Heart right ventricle (tissue), 16 donors: ENCODE measurements at regions not wholly inside any gene's neighbourhood (a gene's known extent, or its start where the extent isn't known, plus 50 kb on each side); places are given as distances from the start of the nearest gene placed in this dataset.

Experiments used
- ATAC-seq, 8 donors: fragments of 200-7000 bp; cut with Tn5 transposase; one replicate each; pipeline ENCODE4 v1.9.1; 2020; ENCODE audit warnings: mild to moderate bottlenecking in 8 of 8, moderate library complexity in 8 of 8, moderate number of reproducible peaks in 1 of 8
- DNase-seq, 2 donors: peaks; one replicate each; pipeline ENCODE4 v3.0.0-alpha.2; 2020
- H3K27ac ChIP-seq, 10 donors: fragments of 200-600 bp; sonication (generic) in 2 of 10; one replicate each; pipeline versions ENCODE4 v1.5.0 to v1.8.0; 2020 to 2022; ENCODE audit warnings: mild to moderate bottlenecking in 3 of 10
- H3K27me3 ChIP-seq, 7 donors: fragments of 200-600 bp; one replicate each; pipeline ENCODE4 v1.8.0; 2021 to 2022; ENCODE audit warnings: mild to moderate bottlenecking in 2 of 7
- H3K36me3 ChIP-seq, 9 donors: fragments of 200-600 bp; sonication (generic) in 1 of 9; one replicate each; pipeline versions ENCODE4 v1.5.0 to v1.8.0; 2020 to 2022; ENCODE audit warnings: mild to moderate bottlenecking in 2 of 9
- H3K4me1 ChIP-seq, 9 donors: fragments of 200-600 bp; sonication (generic) in 1 of 9; one replicate each; pipeline versions ENCODE4 v1.5.0 to v1.8.0; 2020 to 2022; ENCODE audit warnings: mild to moderate bottlenecking in 4 of 9
- H3K4me3 ChIP-seq, 10 donors: fragments of 200-600 bp; sonication (generic) in 2 of 10; one replicate each; pipeline versions ENCODE4 v1.5.0 to v1.8.0; 2020 to 2022; ENCODE audit warnings: mild to moderate bottlenecking in 7 of 10, moderate library complexity in 2 of 10
- H3K9me3 ChIP-seq, 11 donors: fragments of 200-600 bp in 10 of 11; sonication (generic) in 2 of 11; one replicate each; pipeline versions ENCODE4 v1.5.0 to v1.8.0; 2013 to 2022; ENCODE audit warnings: mild to moderate bottlenecking in 2 of 11, control low read depth in 1 of 11, moderate library complexity in 1 of 11
- CTCF ChIP-seq, 9 donors: fragments of 200-600 bp; sonication (generic) in 2 of 9; IDR thresholded peaks; one replicate each; pipeline versions ENCODE4 v1.5.0 to v1.8.0; 2021 to 2022; ENCODE audit warnings: antibody characterized with exemption in 9 of 9, mild to moderate bottlenecking in 5 of 9, moderate library complexity in 1 of 9
- WGBS, 2 donors: extraction: QIAGEN DNeasy Blood & Tissue Kit; methylation state at CpG; one replicate each; pipeline ENCODE4 v1.1.7; 2013; ENCODE audit warnings: inconsistent platforms in 1 of 2; 5-methylcytosine and 5-hydroxymethylcytosine counted together
- intact Hi-C, 10 donors: fragments of 100-400 bp; cut with DNase I; formaldehyde crosslinking; loops; one replicate each; pipeline versions ENCODE4 v1.11.1 to v1.14.2; 2022
- donor health status: Arrhythmogenic right ventricular cardiomyopathy.
- donor health status: ischemic (EF 13 %, LVEDD 7.1; RV severe dilation, severe dysfunction).
- donor health status: healthy with polysubstance abuse.
- donor health status: DM: no; HTN: yes; CAD: no.
- donor health status: DM: no; HTN: no; CAD: no.
- donor health status: ischemic (EF 25% LVEDD 6.9; RV normal size, moderate dysfunction).
- donor health status: ischemic (EF 25% LVEDD 5.7; RV mildly dilated, moderate dysfunction).
- donor health status: healthy.
- donor health status: DM: yes; HTN: yes; CAD: no.
- donor health status: Ischemic cardiomyopathy.
- donor health status: ischemic (EF 35%, LVEDD 5.7; RV mildly dilated, moderate dysfunction).
- donor health status: nonischemic (EF 11% LVEDD 7.7; RV severe dilation, severe dysfunction).
- donor health status: DM: yes; HTN: yes; CAD: no.
- donor health status: PGD.
- donor health status: ischemic (EF 29% LVEDD 5.4; RV normal size, mild dysfunction).
- donor health status: nonischemic (EF 23%, LVEDD 6.1; RV moderate dilation, normal function).

DNA sequence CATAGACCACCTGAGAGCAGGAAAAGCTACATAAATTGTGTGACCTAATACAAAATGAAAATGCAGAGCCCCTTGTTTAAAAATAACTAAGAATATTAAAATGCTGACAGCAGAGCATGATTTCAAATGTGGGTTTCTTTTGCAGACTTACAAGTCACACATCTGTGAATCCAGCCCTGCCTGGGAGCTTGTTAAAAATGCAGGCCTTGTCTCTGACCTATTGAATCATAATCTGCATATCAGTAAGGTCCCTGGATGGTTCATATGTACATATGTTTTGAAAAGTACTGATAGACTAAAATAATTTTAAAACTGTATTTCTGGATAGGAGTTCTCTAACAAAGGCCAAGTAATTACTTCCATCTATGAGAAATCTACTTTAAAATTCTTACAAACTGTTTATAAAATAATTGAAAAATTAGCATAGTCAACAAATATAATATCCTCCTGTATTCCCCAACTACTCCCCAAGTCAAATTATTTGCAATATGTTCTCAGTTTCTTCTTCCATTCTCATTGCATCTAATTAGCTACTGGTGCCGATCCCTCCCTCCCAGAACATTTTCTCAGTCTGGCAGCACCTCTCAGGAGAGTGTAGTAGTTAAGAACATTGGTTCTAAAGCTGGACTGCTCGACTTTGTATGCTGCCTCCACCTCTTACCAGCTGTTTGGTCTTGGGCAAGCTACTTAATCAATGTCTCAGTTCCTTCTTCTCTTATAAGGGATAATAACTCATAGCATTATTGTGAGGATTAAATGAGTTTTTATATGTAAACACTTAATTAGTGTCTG lies 1040.4 kb upstream of the CDH2 start:
- Histone ChIP-seq H3K4me1 (no peaks in the 10 kb centered on the region), H3K4me3 (no peak overlapping the region), H3K27me3 (no peaks in the 10 kb centered on the region), H3K36me3 (no peaks in the 10 kb centered on the region), H3K27ac (no peak overlapping the region), H3K9me3 (peaks cover 0 to 14% (median 0%) of the 10 kb centered on the region in 11 donors)
- WGBS, 2 donors = 64 to 67% methylated on average over 2 of the region's 2 CpGs
- intact Hi-C loops = no loop called here
- TF ChIP-seq CTCF (IDR thresholded peaks at IDR 0.05) = no peak
- ATAC-seq (no peak), DNase-seq (no peak)

DNA sequence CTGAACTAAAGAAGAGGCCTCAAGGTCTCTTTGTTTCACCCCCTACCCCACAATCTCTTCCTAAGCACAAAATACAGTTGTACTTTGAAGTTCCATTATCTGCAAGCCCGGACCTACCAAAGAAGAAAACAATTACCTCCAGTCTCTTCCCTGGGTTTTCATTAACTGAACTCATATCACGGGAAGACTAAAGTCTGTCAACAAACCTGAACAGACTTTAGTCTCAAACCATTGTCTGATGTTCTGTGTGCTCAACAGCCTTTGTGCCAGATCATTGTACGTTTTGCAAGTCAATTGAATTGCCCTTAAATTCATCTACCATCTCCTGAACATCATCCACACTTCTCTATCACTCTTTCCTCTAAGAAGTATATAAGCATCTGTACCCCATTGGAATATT lies 1021.9 kb upstream of the CDH2 start:
- no peak for ATAC-seq
- 74 to 78% methylated on average over 3 of the region's 3 CpGs for WGBS, 2 donors
- no peak for TF ChIP-seq CTCF (IDR thresholded peaks at IDR 0.05)
- Histone ChIP-seq H3K9me3 (peaks cover 0 to 10% (median 0%) of the 10 kb centered on the region in 11 donors), H3K4me3 (no peak overlapping the region), H3K4me1 (no peaks in the 10 kb centered on the region), H3K36me3 (no peaks in the 10 kb centered on the region), H3K27ac (no peak overlapping the region), H3K27me3 (no peaks in the 10 kb centered on the region)
- no peak for DNase-seq
- intact Hi-C loops = no loop called here

GRCh38 chr18:29196307-29196706 lies 1019.4 kb upstream of the CDH2 start:
- Histone ChIP-seq H3K9me3 (peaks cover 0 to 10% (median 0%) of the 10 kb centered on the region in 11 donors), H3K27me3 (no peaks in the 10 kb centered on the region), H3K4me3 (no peak overlapping the region), H3K27ac (no peak overlapping the region), H3K36me3 (no peaks in the 10 kb centered on the region), H3K4me1 (no peaks in the 10 kb centered on the region)
- DNase-seq = no peak
- 91 to 96% methylated on average over 3 of the region's 3 CpGs for WGBS, 2 donors
- no peak for TF ChIP-seq CTCF (IDR thresholded peaks at IDR 0.05)
- intact Hi-C loops = no loop called here
- no peak for ATAC-seq

- intact Hi-C loops = no loop called here
- no peak for DNase-seq
These were observed 1014.3 kb upstream of the CDH2 start for GRCh38 chr18:29191263-29191662.

More at GRCh38 chr18:29191263-29191662, 1014.3 kb upstream of the CDH2 start:
- H3K9me3 ChIP-seq = no peaks in the 10 kb centered on the region
- H3K36me3 ChIP-seq = no peaks in the 10 kb centered on the region
- no peaks in the 10 kb centered on the region for H3K4me1 ChIP-seq
- peak in 1 of 9 donors; percentile 9 for TF ChIP-seq CTCF (IDR thresholded peaks at IDR 0.05)
- 77 to 88% methylated on average over 3 of the region's 3 CpGs for WGBS, 2 donors
- no peaks in the 10 kb centered on the region for H3K27me3 ChIP-seq
- H3K27ac ChIP-seq = no peak overlapping the region
- no peak for ATAC-seq
- H3K4me3 ChIP-seq = no peak overlapping the region
